ENCODE measurements at regions not wholly inside any gene's neighbourhood (a gene's known extent, or its start where the extent isn't known, plus 50 kb on each side); places are given as distances from the start of the nearest gene placed in this dataset.
A peak's percentile ranks its signal among the peaks of the same experiment; 100 is the strongest.

DNA sequence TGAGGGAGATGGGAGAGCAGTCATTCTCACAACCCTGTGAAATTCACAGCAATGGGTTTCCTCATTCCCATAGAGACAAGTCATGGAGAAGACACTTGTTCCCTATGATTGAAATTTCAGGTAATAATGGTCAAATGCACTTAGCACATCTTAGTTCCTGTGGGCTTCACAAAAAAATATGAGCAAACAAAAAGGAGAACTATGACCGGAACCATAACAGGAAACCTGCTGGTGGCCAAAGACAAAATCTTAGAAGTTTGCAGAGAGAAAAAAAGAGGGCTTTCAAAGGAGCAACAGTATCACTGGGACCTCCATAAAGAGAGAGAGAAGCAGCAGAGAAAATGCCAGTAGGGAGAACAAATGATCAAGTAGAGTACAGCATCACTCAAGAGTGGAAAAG lies 138.9 kb upstream of the APCDD1 start:
- H4K20me1 ChIP-seq (replicated peaks; ENCODE audit: insufficient read depth): no peaks in the 10 kb centered on the region
- no peak overlapping the region for H3K27ac Mint-ChIP-seq
- no peaks in the 10 kb centered on the region for H3K4me1 ChIP-seq (ENCODE audit: insufficient read depth)
- no peaks in the 10 kb centered on the region for H3F3A ChIP-seq (replicated peaks; ENCODE audit: low read depth)
- no peak for ATAC-seq
- H3K79me2 ChIP-seq (replicated peaks; ENCODE audit: insufficient read depth): no peaks in the 10 kb centered on the region
- no peak overlapping the region for H3K27ac ChIP-seq (ENCODE audit: low read depth)
- no peaks in the 10 kb centered on the region; the same call in 1 of the 2 replicates for H3K9me2 ChIP-seq (ENCODE audit: insufficient read depth)
- no peak for DNase-seq (ENCODE audit: low spot score)
- no peaks in the 10 kb centered on the region for H3K36me3 ChIP-seq (ENCODE audit: insufficient read depth)
- H3K36me3 Mint-ChIP-seq (ENCODE audit: low read depth): peaks cover 8% of the 10 kb centered on the region
- H3K27me3 ChIP-seq (ENCODE audit: insufficient read depth): no peaks in the 10 kb centered on the region
- peaks cover 10% of the 10 kb centered on the region for H3K9me3 Mint-ChIP-seq
- H3K4me1 Mint-ChIP-seq: peaks cover 20% of the 10 kb centered on the region
- no peak for TF ChIP-seq JUNB (IDR thresholded peaks at IDR 0.05; ENCODE audit: unreplicated experiment)
- TF ChIP-seq ZNF114 (CRISPR knock-in tag; IDR thresholded peaks at IDR 0.05): no peak
- no peak for TF ChIP-seq NANOG (IDR thresholded peaks at IDR 0.05; ENCODE audit: borderline replicate concordance)
- TF ChIP-seq, protein P1, sequence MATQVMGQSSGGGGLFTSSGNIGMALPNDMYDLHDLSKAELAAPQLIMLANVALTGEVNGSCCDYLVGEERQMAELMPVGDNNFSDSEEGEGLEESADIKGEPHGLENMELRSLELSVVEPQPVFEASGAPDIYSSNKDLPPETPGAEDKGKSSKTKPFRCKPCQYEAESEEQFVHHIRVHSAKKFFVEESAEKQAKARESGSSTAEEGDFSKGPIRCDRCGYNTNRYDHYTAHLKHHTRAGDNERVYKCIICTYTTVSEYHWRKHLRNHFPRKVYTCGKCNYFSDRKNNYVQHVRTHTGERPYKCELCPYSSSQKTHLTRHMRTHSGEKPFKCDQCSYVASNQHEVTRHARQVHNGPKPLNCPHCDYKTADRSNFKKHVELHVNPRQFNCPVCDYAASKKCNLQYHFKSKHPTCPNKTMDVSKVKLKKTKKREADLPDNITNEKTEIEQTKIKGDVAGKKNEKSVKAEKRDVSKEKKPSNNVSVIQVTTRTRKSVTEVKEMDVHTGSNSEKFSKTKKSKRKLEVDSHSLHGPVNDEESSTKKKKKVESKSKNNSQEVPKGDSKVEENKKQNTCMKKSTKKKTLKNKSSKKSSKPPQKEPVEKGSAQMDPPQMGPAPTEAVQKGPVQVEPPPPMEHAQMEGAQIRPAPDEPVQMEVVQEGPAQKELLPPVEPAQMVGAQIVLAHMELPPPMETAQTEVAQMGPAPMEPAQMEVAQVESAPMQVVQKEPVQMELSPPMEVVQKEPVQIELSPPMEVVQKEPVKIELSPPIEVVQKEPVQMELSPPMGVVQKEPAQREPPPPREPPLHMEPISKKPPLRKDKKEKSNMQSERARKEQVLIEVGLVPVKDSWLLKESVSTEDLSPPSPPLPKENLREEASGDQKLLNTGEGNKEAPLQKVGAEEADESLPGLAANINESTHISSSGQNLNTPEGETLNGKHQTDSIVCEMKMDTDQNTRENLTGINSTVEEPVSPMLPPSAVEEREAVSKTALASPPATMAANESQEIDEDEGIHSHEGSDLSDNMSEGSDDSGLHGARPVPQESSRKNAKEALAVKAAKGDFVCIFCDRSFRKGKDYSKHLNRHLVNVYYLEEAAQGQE (IDR thresholded peaks at IDR 0.05; ENCODE audit: unreplicated experiment): no peak
- no peak for TF ChIP-seq CREB1 (CRISPR knock-in tag; IDR thresholded peaks at IDR 0.05; ENCODE audit: low read depth)
- no peak for TF ChIP-seq POLR2AphosphoS5 (IDR thresholded peaks at IDR 0.05; ENCODE audit: low read depth)
- no peak for TF ChIP-seq EZH2 (IDR thresholded peaks at IDR 0.05; ENCODE audit: low read depth, unreplicated experiment)
- TF ChIP-seq, protein P2, sequence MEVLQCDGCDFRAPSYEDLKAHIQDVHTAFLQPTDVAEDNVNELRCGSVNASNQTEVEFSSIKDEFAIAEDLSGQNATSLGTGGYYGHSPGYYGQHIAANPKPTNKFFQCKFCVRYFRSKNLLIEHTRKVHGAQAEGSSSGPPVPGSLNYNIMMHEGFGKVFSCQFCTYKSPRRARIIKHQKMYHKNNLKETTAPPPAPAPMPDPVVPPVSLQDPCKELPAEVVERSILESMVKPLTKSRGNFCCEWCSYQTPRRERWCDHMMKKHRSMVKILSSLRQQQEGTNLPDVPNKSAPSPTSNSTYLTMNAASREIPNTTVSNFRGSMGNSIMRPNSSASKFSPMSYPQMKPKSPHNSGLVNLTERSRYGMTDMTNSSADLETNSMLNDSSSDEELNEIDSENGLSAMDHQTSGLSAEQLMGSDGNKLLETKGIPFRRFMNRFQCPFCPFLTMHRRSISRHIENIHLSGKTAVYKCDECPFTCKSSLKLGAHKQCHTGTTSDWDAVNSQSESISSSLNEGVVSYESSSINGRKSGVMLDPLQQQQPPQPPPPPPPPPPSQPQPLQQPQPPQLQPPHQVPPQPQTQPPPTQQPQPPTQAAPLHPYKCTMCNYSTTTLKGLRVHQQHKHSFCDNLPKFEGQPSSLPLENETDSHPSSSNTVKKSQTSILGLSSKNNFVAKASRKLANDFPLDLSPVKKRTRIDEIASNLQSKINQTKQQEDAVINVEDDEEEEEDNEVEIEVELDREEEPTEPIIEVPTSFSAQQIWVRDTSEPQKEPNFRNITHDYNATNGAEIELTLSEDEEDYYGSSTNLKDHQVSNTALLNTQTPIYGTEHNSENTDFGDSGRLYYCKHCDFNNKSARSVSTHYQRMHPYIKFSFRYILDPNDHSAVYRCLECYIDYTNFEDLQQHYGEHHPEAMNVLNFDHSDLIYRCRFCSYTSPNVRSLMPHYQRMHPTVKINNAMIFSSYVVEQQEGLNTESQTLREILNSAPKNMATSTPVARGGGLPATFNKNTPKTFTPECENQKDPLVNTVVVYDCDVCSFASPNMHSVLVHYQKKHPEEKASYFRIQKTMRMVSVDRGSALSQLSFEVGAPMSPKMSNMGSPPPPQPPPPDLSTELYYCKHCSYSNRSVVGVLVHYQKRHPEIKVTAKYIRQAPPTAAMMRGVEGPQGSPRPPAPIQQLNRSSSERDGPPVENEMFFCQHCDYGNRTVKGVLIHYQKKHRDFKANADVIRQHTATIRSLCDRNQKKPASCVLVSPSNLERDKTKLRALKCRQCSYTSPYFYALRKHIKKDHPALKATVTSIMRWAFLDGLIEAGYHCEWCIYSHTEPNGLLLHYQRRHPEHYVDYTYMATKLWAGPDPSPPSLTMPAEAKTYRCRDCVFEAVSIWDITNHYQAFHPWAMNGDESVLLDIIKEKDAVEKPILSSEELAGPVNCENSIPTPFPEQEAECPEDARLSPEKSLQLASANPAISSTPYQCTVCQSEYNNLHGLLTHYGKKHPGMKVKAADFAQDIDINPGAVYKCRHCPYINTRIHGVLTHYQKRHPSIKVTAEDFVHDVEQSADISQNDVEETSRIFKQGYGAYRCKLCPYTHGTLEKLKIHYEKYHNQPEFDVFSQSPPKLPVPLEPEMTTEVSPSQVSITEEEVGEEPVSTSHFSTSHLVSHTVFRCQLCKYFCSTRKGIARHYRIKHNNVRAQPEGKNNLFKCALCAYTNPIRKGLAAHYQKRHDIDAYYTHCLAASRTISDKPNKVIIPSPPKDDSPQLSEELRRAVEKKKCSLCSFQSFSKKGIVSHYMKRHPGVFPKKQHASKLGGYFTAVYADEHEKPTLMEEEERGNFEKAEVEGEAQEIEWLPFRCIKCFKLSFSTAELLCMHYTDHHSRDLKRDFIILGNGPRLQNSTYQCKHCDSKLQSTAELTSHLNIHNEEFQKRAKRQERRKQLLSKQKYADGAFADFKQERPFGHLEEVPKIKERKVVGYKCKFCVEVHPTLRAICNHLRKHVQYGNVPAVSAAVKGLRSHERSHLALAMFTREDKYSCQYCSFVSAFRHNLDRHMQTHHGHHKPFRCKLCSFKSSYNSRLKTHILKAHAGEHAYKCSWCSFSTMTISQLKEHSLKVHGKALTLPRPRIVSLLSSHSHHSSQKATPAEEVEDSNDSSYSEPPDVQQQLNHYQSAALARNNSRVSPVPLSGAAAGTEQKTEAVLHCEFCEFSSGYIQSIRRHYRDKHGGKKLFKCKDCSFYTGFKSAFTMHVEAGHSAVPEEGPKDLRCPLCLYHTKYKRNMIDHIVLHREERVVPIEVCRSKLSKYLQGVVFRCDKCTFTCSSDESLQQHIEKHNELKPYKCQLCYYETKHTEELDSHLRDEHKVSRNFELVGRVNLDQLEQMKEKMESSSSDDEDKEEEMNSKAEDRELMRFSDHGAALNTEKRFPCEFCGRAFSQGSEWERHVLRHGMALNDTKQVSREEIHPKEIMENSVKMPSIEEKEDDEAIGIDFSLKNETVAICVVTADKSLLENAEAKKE (CRISPR knock-in tag; IDR thresholded peaks at IDR 0.05): no peak
- TF ChIP-seq EZH2phosphoT487 (IDR thresholded peaks at IDR 0.05; ENCODE audit: unreplicated experiment): no peak
- TF ChIP-seq STAT1 (IDR thresholded peaks at IDR 0.05; ENCODE audit: unreplicated experiment): no peak
- TF ChIP-seq, protein P3, sequence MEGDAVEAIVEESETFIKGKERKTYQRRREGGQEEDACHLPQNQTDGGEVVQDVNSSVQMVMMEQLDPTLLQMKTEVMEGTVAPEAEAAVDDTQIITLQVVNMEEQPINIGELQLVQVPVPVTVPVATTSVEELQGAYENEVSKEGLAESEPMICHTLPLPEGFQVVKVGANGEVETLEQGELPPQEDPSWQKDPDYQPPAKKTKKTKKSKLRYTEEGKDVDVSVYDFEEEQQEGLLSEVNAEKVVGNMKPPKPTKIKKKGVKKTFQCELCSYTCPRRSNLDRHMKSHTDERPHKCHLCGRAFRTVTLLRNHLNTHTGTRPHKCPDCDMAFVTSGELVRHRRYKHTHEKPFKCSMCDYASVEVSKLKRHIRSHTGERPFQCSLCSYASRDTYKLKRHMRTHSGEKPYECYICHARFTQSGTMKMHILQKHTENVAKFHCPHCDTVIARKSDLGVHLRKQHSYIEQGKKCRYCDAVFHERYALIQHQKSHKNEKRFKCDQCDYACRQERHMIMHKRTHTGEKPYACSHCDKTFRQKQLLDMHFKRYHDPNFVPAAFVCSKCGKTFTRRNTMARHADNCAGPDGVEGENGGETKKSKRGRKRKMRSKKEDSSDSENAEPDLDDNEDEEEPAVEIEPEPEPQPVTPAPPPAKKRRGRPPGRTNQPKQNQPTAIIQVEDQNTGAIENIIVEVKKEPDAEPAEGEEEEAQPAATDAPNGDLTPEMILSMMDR (conservative IDR thresholded peaks at IDR 0.05; ENCODE audit: low read depth in 2 of 2): no peak
- TF ChIP-seq, protein P4, sequence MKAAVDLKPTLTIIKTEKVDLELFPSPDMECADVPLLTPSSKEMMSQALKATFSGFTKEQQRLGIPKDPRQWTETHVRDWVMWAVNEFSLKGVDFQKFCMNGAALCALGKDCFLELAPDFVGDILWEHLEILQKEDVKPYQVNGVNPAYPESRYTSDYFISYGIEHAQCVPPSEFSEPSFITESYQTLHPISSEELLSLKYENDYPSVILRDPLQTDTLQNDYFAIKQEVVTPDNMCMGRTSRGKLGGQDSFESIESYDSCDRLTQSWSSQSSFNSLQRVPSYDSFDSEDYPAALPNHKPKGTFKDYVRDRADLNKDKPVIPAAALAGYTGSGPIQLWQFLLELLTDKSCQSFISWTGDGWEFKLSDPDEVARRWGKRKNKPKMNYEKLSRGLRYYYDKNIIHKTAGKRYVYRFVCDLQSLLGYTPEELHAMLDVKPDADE (IDR thresholded peaks at IDR 0.05): no peak
- TF ChIP-seq ZNF331 (CRISPR knock-in tag; IDR thresholded peaks at IDR 0.05; ENCODE audit: low read depth): no peak
- H3K4me2 ChIP-seq: no peak overlapping the region
- H3K27me3 Mint-ChIP-seq (ENCODE audit: insufficient read depth, low read depth, poor library complexity): peaks cover 2% of the 10 kb centered on the region
- 0 out of 2 replicates have a peak overlapping the region, but pooled peaks have one; percentile 23 for H2AFZ ChIP-seq
- H3K4me3 Mint-ChIP-seq: no peak overlapping the region
- no peak overlapping the region for H3K4me3 ChIP-seq
